HG03064 (cell line): ENCODE measurements at regions not wholly inside any gene's neighbourhood (a gene's known extent, or its start where the extent isn't known, plus 50 kb on each side); places are given as distances from the start of the nearest gene placed in this dataset.

Experiments used
- ATAC-seq: cut with Tn5 transposase; IDR thresholded peaks from one replicate; pipeline ENCODE4 v1.9.1; 2021; ENCODE audit warnings: low read depth; ENCODE audit not compliant: unreplicated experiment

- ATAC-seq: no peak
Observed at GRCh38 chr1:168958562-168959289, 147.8 kb upstream of the ATP1B1 start.

GRCh38 chr1:168959382-168959781 lies 147.1 kb upstream of the ATP1B1 start:
- ATAC-seq: no peak

GRCh38 chr1:168960114-168960513 lies 146.4 kb upstream of the ATP1B1 start:
- no peak for ATAC-seq

- ATAC-seq: no peak
Observed at GRCh38 chr1:168960595-168960994, 145.9 kb upstream of the ATP1B1 start.

- ATAC-seq: no peak
Observed at GRCh38 chr1:168963601-168964000, 142.9 kb upstream of the ATP1B1 start.

GRCh38 chr1:168964478-168964877 lies 142.0 kb upstream of the ATP1B1 start:
- no peak for ATAC-seq

GRCh38 chr1:168966217-168966616 lies 140.3 kb upstream of the ATP1B1 start:
- ATAC-seq: no peak

- no peak for ATAC-seq
Observed at GRCh38 chr1:168966636-168967035, 139.9 kb upstream of the ATP1B1 start.

- ATAC-seq: no peak
Observed at GRCh38 chr1:168970926-168971659, 135.4 kb upstream of the ATP1B1 start.

GRCh38 chr1:168972225-168972624 lies 134.3 kb upstream of the ATP1B1 start:
- no peak for ATAC-seq

GRCh38 chr1:168972887-168973286 lies 133.6 kb upstream of the ATP1B1 start:
- ATAC-seq: no peak

- no peak for ATAC-seq
Observed at GRCh38 chr1:168974117-168974516, 132.4 kb upstream of the ATP1B1 start.

- no peak for ATAC-seq
Observed at GRCh38 chr1:168974611-168975010, 131.9 kb upstream of the ATP1B1 start.

- no peak for ATAC-seq
Observed at GRCh38 chr1:168976267-168976666, 130.2 kb upstream of the ATP1B1 start.

GRCh38 chr1:168977618-168978017 lies 128.9 kb upstream of the ATP1B1 start:
- no peak for ATAC-seq

GRCh38 chr1:168979276-168979675 lies 127.2 kb upstream of the ATP1B1 start:
- no peak for ATAC-seq

- no peak for ATAC-seq
Observed at GRCh38 chr1:168980180-168980579, 126.3 kb upstream of the ATP1B1 start.

GRCh38 chr1:168980656-168981055 lies 125.8 kb upstream of the ATP1B1 start:
- ATAC-seq: no peak

- no peak for ATAC-seq
Observed at GRCh38 chr1:168982778-168983177, 123.7 kb upstream of the ATP1B1 start.

GRCh38 chr1:168987330-168987729 lies 119.2 kb upstream of the ATP1B1 start:
- no peak for ATAC-seq

GRCh38 chr1:168987923-168988322 lies 118.6 kb upstream of the ATP1B1 start:
- ATAC-seq: no peak

- ATAC-seq: no peak
Observed at GRCh38 chr1:168989985-168990384, 116.5 kb upstream of the ATP1B1 start.
